HG03565 (cell line): ENCODE measurements at regions not wholly inside any gene's neighbourhood (a gene's known extent, or its start where the extent isn't known, plus 50 kb on each side); places are given as distances from the start of the nearest gene placed in this dataset.

Source experiments
- ATAC-seq: cut with Tn5 transposase; IDR thresholded peaks from one replicate; pipeline ENCODE4 v1.9.1; 2021; ENCODE audit warnings: mild to moderate bottlenecking, moderate library complexity; ENCODE audit not compliant: unreplicated experiment

DNA sequence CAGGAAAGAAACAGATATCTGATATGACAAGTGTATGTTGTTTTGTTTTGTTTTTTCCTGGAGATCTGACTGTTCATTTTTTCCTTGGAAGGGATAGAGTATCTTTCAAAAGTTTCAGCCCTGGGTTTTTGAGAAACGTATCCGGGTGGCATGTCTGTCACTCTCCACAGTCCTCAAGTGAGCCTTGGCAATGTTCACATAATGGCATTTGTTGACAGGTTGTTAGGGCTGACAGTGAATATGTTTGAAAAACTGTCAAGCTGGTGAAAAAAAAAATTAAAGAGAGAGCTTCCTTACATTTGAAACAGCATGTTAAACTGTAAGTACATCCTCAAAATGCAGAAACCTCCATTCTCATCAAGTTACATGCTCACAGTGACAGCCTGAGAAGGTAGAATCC lies 113.0 kb upstream of the DYNLRB2 start:
- ATAC-seq = no peak

DNA sequence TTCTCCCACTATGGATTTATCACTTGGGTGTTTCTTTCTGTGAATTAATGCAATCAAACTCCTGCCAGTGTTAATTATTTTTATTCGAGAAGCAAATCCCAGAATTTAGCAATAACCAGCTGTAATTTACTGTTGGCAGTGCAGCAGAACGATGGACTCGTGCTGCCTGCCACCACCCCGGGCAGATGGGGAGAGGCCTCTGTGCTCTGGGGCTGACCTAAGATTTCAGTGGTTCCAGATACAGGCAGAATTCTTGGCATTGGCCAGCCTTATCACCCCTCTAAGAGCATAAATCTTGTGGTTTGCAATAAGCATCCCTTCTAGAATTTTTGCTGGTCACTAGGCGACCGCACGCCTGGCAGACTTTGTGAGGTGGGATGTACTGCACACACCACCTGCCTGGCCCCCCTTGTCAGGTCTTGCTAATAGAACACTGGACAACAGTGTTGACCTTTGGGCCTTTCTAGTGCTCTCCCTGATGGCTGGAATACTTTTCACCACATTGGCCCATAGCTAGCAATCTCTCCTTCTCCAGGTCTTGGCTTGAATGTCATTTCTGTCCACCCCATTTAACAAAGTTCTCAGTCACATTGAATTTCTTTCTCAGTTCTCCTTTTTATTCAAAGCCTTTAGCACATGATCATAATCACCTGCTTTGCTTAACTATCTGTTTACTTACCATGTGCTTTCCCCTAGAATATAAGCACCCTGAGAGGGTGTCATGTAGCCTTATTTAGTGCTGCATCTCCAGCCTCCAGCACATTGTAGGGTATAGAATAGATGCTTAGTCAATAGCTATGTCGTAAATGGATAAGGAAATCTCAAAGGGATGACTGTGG lies 122.1 kb upstream of the DYNLRB2 start:
- ATAC-seq = no peak

DNA sequence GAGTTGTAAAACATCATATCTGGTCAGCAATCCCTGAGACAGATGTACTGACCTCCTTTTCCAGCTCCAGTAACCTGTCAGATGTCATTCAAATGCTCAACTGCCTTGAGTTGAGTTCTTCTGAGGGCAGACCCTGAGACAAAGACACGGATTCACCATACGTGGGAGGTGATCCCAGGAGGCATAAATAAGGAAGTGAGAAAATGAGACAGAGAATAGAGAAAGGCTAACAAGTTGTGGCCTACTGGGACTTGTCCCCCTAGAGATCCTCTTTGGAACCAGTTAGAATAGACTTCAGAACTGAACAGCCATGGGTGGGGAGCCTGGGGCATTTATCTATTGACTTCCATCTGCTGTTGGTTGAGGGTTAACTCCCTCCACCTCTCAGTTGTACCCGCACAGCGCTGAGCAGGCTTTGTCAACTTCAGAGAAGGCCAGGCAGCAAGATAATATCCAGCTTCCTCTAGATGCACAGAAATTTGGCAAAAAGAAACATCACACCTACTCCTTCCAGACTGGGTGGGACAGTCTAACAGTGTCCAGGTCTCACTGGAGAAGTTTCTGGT lies 123.0 kb upstream of the DYNLRB2 start:
- ATAC-seq = no peak

DNA sequence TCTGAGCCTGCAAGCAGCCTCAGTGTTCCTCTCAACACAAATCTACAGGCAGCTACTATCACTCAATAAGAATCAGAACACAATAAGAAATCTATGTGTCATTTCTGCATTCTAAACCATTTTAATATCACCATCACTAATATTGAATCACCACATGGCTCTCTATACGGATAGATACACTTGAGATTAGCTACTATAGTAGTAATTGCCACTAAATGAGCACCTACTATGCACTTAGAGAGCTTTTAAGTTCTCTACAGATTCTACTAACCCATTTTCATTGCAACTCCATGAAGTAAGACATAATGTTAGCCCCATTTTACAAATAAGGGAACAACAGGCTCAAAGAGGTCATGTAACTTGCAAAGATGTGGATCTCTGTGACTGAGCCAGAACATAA lies 132.8 kb upstream of the DYNLRB2 start:
- ATAC-seq = no peak

DNA sequence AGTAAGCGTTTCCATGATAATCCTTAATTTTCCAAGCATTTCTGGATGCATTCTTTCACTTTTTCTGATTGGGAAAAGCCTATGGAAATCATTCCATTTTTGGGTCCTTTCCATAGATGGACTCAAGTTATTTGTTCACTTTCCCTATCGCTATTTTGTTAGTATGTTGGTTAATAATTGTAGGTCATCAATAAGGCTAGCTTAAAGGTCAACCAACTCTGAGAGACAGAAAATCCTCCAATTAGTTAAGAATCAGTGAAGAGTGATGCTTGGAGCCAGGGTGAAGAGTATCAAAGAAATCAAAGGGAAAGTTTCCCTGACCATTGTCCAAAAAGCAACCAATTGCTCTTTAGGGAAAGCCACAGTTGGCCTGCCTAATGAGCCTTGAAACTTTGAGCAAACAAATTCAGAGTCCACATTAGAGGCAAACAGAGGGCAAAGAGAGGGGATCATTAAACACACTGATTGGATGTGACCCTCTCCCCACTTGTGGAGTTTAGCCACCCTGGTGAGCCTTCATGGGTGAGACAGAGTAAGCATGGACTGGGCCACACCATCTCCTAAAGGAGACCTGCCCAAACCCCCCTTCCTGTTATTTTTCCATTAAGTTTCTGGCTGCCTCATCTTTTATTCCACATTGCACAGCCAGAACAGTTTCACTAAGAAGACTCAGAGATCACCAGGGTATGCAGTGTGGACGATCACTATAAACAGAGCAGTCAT lies 133.4 kb upstream of the DYNLRB2 start:
- ATAC-seq = no peak

DNA sequence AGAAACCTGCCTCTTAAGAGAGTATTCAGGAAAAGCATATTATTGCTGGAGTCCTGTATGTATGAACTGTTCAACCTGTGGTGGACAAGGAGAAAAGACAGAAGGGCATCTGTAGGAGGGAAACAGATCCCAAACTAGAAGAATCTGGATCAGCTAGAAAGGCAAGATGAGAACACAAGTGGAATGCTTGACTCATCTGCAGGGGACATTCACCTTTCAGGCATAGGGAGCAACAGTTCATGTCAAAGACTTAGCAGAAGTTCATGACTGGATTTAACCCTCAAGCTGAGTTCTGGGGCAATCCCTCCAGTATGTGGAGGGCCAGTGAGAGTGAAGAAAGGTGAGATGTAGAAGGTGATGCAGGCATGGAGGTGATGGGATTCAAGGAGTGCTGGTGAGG lies 135.9 kb upstream of the DYNLRB2 start:
- no peak for ATAC-seq

DNA sequence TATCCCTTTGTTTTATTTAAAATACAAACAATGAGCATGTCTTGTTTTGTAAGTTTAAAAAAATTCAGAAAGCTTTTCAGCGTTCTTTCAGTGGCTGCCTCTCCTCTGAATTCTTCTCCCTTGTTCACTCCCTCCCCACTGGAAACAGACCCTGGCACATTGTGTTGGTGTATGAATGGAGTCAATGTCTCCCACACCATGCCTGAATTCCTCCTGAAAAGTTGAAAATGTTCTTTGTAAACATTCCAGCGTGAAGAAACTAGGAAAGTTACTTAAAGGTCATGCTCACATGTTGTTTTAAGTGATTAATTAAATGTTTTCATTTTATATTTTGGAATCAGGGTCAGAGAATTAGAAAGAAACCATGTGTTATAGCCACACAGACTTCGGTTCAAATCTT lies 136.9 kb upstream of the DYNLRB2 start:
- no peak for ATAC-seq

DNA sequence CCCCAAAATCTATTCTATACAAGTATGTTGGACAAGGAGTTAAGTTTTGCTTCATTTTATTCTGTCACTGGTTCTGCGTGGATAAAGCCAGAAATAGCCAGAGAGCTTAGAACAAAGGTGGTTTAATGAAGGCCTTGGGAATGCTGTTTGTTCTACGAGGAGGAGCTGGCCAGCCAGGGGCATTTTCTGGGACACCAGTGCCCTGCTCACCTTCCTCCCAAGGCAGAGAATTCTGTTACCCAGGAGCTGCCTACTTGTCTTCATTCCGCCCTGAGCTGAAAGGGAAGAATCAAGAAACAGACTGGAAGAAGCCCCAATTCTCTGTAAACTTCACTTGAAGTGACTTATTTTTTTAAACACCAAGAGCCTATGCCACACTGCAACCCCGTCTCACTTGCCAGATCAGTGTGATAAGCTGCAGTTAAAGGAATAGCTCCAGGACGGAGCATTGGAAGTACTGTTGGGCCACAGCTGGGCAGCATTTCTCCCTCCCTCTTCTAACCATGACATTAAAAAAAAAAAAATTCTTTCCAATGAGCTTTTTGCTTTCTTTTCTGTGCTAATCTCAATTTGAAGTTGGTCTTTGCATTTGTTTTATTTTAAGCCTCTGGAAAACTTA lies 149.8 kb upstream of the DYNLRB2 start:
- ATAC-seq = no peak

DNA sequence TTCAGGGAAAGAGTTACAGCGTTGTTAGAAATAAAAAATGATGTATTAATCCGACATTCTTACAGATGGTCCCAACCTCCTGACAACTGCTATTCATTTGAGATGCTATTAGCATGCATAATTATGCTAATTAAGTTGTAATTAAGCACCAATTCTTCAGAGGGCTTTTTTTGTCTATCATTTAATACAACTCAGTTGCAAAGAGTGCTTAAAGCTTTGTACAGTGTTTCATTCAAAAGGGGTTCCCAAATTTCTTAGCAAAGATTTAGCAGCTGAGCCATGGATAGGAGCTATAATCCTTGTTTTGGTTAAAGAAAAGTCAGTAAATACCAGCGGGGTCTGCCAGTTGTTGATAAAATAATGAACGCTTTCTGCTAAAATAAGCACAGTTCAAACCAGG lies 150.7 kb upstream of the DYNLRB2 start:
- ATAC-seq = no peak

DNA sequence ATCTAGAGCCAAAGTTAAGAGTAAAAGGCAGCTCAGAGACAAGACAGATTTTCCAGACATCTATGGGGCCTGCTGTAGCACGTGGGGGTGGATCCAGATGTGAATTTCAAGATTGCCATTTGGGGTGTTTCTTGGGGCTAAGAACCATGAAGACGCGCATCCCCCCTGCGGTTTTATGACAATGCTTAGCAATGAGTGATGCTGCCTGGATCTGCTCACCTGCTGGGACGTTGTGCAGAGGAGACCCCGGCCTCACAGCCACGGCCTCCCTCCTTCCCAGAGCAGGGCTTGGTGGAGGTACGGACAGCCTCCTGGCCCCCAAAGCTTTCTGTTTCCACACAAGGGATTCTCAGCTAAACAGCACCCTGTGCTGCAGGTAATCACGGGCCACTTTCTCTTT lies 151.5 kb upstream of the DYNLRB2 start:
- ATAC-seq = no peak

DNA sequence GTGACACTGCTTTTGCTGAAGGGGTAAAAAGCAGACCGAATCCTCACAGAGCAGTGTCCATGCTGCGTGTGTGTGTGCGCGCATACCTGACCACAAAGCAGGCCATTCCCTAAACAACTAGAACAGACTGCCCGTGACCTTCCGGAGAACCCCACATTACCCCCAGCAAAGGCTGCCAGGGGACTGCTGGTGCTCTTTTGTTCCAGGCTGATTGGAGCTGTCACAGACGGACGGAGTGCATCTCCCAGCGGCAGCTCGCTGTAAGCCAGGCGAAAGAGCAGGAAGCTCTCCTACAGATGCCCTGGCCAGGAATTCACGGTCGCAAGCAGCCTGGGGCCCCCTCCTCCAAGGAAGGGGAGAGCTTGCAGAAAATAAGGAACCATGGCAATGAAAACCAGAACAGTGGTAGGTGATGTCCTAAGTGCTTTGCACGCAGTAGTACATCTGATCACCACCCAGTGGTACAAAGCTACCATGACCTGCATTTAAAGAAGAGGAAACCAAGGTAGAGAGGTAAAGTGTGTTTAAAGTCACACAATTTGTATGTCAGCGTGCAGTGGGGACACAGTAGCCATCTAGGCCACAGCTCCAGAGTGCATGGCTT lies 153.4 kb upstream of the DYNLRB2 start:
- ATAC-seq = no peak

DNA sequence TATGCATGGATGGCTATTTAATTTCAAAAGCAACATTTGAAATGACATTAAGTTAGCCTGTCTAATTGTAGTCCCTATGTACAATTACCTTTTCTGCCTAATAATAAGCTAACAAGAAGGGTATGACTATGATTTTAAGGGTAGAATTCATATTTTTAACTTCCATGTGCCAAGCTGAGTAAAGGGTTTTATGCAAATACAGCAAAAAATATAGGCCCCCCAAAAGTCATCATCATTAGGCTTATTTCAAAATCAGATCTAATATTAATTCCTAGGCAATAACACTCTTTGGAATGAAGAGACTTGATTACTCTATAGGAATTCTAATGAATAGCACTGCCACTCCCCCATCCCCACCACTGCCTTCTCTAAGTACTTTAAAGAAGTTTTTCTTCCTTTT lies 155.9 kb upstream of the DYNLRB2 start:
- ATAC-seq = no peak

DNA sequence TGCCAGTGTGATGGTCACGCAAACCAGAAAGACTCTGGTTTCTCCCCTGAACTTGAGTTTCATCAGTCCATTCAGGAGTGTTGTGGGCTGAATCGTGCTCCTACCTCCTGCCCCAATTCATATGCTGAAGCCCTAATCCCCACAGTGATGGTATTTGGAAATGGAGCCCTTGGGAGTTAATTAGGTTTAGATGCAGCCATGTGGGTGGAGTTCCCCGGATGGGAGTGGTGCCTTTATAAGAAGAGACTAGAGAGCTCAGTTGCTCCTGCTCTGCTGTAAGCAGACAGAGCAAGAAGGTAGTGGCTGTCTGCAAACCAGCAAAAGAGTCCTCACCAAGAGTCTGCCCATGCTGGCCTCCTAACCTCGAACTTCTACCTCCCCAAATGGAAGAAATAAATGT lies 160.3 kb upstream of the DYNLRB2 start:
- ATAC-seq = no peak

DNA sequence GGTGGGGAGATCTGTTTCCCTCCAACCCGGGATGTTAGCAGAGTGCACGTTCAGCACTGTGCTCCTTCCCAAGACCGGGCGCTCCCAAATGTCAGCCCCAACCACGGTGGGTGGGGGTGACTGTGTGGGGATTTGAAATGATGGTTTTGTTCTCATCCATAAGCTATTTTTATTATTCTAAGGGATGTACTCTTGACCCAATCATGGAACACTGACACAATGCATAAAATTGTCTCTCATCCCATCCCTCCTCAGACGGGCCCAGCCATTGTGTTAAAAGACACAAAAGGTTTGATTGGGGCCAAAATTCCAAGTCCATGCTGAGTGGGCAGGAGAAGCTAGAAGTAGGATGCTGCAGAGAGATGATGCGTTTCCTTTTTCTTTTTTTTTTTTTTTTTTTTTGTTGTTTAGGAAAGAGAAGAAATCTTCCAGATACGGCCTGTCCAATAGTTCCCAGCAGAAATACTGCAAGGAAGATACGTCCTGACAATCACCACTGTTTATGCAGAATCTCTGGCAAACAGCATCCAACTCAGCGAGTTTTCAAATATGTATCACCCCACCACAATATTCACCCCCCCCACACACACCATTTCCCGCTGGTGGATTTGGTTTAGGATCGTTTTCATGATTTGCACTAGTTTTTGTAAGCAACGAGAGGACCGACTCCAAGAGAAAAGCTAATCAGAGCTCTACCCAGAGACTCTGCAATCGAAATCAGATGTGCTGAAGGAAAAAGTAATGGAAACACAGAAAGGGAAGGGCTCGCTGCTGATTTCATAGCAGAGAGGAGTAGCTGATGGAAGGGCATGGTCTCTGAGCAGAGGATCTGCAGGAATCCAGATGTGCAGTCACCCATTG lies 163.5 kb upstream of the DYNLRB2 start:
- ATAC-seq = no peak

DNA sequence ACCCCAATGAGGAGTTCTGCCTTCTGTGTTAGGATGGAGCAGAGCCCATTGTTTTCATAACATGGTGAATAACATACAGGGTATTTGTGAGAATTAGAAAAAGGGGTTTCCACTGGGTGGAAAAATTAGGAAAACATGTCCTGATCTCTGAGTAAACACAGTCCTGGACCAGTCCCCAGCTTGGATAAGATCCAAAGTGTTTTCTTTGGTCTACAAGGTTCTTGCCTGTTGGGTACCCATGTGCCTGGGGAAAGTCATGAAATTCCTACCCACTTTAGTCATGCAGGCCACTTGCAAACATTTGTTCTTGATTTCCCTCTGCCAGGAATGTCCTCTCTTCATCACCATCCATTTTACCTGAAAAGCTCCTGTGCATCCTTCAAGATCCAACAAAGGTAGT lies 164.8 kb upstream of the DYNLRB2 start:
- no peak for ATAC-seq

DNA sequence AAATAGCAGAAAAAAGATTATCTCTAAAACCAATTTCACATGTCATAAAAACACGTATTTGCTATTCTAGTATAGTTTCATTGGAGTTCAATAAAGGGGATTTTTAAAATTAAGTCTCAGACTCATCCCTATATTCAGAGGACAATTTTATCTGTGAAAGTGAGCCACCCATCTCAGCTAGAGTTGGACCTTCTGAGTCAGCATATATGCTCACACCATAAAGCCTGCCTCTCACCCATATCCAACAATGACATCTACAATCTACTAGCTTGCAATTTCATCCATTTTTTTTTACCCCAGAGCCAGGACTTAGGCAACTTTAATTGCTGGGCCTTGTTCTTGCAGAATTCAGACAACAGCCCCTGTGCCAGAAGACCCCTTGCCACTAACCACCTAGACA lies 165.3 kb upstream of the DYNLRB2 start:
- no peak for ATAC-seq

DNA sequence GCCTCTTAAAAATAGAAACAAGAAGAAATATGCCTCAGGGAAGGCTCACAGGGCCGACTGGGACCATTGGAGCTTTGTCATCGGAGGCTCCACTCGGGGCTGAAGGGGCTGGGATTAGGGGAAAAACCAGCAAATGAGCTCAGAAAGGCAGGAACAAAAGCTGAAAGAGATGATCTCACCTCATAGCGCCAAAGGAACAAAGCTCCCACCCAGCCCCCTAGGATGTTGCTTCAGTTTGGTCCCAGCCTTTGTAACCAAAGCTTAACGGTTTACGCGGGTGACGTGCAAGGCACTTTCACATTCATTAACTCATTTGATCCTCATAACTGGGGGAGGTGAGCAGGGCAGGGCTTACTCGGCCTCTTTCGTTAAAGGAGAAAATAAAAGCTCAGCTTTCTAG lies 168.5 kb upstream of the DYNLRB2 start:
- ATAC-seq = no peak

DNA sequence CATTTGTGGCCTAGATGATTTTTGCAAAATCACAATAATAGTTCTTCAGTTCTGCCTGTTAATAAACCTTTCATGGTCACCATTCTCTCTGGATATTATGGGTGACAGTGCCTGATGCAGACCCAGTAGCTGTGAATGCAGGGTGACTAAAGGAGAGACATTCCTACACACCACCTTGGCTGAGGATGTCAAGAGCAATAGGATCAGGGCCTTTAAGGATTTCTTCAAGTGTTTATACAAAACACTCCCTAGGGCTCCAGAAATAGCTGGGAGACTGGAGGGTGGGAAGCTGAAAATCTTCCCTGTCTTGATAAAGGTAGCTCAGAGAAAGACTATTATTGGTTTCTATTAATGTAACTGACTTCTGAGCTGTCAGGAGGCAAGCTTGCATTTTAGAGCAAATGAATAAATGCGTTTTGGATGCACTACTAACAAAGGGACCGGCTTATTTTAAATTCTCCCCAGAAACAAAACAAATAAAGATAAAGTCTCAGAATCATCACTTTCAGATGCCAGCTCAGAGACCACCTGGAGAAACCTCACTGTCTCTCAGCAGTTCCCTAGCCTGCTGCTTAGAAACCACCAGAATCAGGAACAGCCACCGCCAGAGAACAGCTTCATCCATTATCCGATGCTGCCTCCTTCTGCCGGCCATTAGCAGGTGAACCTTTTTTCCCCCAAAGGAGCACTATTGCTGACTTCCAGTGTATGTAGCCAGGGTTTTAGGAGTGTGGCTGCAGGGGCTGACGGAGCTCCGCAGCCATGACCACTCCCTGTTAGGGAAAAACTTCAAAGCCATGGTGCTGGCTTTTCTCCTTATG lies 171.4 kb upstream of the DYNLRB2 start:
- no peak for ATAC-seq

DNA sequence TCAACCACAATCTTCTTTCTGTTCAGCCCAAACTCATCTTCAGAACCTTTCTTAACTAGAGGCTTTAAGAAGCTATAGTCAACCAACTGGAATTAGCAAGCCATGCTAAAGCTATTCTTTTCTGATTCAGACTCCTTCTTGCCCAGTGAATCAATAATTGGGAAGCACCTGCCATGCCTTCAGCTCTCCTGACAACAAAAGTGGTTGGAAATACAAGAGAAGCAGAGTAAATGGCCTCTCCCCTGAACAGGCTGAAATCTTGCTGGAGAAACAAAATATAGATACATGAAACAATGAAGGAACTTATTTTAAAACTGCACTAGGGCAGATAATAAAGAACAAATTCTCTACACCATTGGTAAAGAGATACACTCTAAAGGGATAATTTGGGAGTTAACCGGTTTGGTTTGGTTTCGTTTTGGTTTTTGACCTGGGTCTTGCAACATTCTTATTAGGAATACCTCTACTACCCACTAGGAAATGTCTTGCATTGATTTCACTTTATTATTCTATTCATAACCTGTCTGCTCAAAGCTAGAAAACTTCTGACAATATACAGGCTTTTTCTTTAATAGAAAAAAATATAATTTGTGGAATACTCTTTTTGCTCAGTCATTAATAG lies 173.6 kb upstream of the DYNLRB2 start:
- ATAC-seq = no peak
